ENCODE measurements at regions not wholly inside any gene's neighbourhood (a gene's known extent, or its start where the extent isn't known, plus 50 kb on each side); places are given as distances from the start of the nearest gene placed in this dataset.

GRCh38 chr1:232398823-232399222 is 231.1 kb downstream of the SIPA1L2 start:
- Histone ChIP-seq H3K36me3 (peaks cover 0 to 73% of the 10 kb centered on the region in 2 donors), H3K4me1 (no peaks in the 10 kb centered on the region), H3K9me3 (no peaks in the 10 kb centered on the region), H3K27me3 (no peaks in the 10 kb centered on the region), H3K4me3 (no peak overlapping the region), H3K27ac (no peak overlapping the region)
- WGBS, 2 donors (ENCODE audit: low coverage in 1 of 2): 100% methylated on average over 8 to 10 of the region's 12 CpGs
- TF ChIP-seq EP300 (IDR thresholded peaks at IDR 0.05) (no peak), CTCF (IDR thresholded peaks at IDR 0.05) (no peak), POLR2AphosphoS5 (IDR thresholded peaks at IDR 0.05) (no peak), POLR2A (IDR thresholded peaks at IDR 0.05) (no peak)
- ATAC-seq: no peak

- no peak for ATAC-seq
- WGBS, 2 donors (ENCODE audit: low coverage in 1 of 2): 44 to 100% methylated on average over 1 to 4 of the region's 5 CpGs
- TF ChIP-seq EP300 (IDR thresholded peaks at IDR 0.05) (no peak), POLR2AphosphoS5 (IDR thresholded peaks at IDR 0.05) (no peak), POLR2A (IDR thresholded peaks at IDR 0.05) (no peak), CTCF (IDR thresholded peaks at IDR 0.05) (no peak)
- H3K4me1 ChIP-seq: no peaks in the 10 kb centered on the region
- no peak overlapping the region for H3K27ac ChIP-seq
- H3K27me3 ChIP-seq: no peaks in the 10 kb centered on the region
- no peak overlapping the region for H3K4me3 ChIP-seq
- peaks cover 0 to 24% of the 10 kb centered on the region in 2 donors for H3K36me3 ChIP-seq
- H3K9me3 ChIP-seq: no peaks in the 10 kb centered on the region
These were observed 236.3 kb downstream of the SIPA1L2 start for GRCh38 chr1:232393444-232394146.

- TF ChIP-seq POLR2AphosphoS5 (IDR thresholded peaks at IDR 0.05): no peak
- no peak for TF ChIP-seq EP300 (IDR thresholded peaks at IDR 0.05)
- TF ChIP-seq CTCF (IDR thresholded peaks at IDR 0.05): no peak
- no peak for TF ChIP-seq POLR2A (IDR thresholded peaks at IDR 0.05)
- Histone ChIP-seq H3K36me3 (peaks cover 0 to 18% of the 10 kb centered on the region in 2 donors), H3K4me3 (no peak overlapping the region), H3K27me3 (no peaks in the 10 kb centered on the region), H3K9me3 (no peaks in the 10 kb centered on the region), H3K27ac (no peak overlapping the region), H3K4me1 (no peaks in the 10 kb centered on the region)
- no peak for ATAC-seq
- WGBS, 2 donors (ENCODE audit: low coverage in 1 of 2): 32 to 33% methylated on average over 4 of the region's 4 CpGs
These were observed 236.9 kb downstream of the SIPA1L2 start for GRCh38 chr1:232393010-232393409.

GRCh38 chr1:232390590-232390989 is 239.3 kb downstream of the SIPA1L2 start:
- no peaks in the 10 kb centered on the region for H3K27me3 ChIP-seq
- no peaks in the 10 kb centered on the region for H3K9me3 ChIP-seq
- no peaks in the 10 kb centered on the region for H3K4me1 ChIP-seq
- H3K4me3 ChIP-seq: no peak overlapping the region
- no peak overlapping the region for H3K27ac ChIP-seq
- TF ChIP-seq CTCF (IDR thresholded peaks at IDR 0.05): no peak
- TF ChIP-seq POLR2A (IDR thresholded peaks at IDR 0.05): no peak
- TF ChIP-seq POLR2AphosphoS5 (IDR thresholded peaks at IDR 0.05): no peak
- no peak for TF ChIP-seq EP300 (IDR thresholded peaks at IDR 0.05)
- ATAC-seq: no peak
- WGBS, 2 donors (ENCODE audit: low coverage in 1 of 2): 79 to 95% methylated on average over 2 to 3 of the region's 3 CpGs
- no peaks in the 10 kb centered on the region for H3K36me3 ChIP-seq

- H3K4me1 ChIP-seq: no peaks in the 10 kb centered on the region
These were observed 240.2 kb downstream of the SIPA1L2 start for GRCh38 chr1:232389744-232390143.

More at GRCh38 chr1:232389744-232390143, 240.2 kb downstream of the SIPA1L2 start:
- TF ChIP-seq EP300 (IDR thresholded peaks at IDR 0.05) (no peak), POLR2A (IDR thresholded peaks at IDR 0.05) (no peak), POLR2AphosphoS5 (IDR thresholded peaks at IDR 0.05) (no peak), CTCF (IDR thresholded peaks at IDR 0.05) (no peak)
- no peak overlapping the region for H3K27ac ChIP-seq
- no peak for ATAC-seq
- no peaks in the 10 kb centered on the region for H3K9me3 ChIP-seq
- 97 to 100% methylated on average over 3 to 4 of the region's 4 CpGs for WGBS, 2 donors (ENCODE audit: low coverage in 1 of 2)
- no peaks in the 10 kb centered on the region for H3K27me3 ChIP-seq
- H3K4me3 ChIP-seq: no peak overlapping the region
- H3K36me3 ChIP-seq: no peaks in the 10 kb centered on the region

Data from gastroesophageal sphincter (tissue), 4 donors.